ENCODE measurements at regions not wholly inside any gene's neighbourhood (a gene's known extent, or its start where the extent isn't known, plus 50 kb on each side); places are given as distances from the start of the nearest gene placed in this dataset.

DNA sequence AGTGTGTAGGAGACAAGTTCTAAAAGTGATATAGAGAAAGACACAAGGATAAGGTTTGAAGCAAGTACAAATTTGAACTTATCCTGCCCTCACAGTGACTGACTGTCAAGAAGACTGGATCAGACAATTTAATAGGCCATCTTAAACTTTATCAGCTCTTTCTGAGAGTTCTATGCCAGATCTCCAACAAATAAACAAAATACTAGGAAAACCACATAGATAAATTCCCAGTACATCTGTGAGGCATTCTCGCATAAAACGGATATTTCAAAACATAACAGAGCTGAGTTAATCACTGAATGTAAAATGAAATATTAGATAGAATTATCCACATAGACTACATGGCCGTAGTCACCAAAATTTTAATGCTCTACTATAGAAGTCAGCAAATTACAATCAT, 120.9 kb upstream of the LUZP2 start:
- TF ChIP-seq, protein P1, sequence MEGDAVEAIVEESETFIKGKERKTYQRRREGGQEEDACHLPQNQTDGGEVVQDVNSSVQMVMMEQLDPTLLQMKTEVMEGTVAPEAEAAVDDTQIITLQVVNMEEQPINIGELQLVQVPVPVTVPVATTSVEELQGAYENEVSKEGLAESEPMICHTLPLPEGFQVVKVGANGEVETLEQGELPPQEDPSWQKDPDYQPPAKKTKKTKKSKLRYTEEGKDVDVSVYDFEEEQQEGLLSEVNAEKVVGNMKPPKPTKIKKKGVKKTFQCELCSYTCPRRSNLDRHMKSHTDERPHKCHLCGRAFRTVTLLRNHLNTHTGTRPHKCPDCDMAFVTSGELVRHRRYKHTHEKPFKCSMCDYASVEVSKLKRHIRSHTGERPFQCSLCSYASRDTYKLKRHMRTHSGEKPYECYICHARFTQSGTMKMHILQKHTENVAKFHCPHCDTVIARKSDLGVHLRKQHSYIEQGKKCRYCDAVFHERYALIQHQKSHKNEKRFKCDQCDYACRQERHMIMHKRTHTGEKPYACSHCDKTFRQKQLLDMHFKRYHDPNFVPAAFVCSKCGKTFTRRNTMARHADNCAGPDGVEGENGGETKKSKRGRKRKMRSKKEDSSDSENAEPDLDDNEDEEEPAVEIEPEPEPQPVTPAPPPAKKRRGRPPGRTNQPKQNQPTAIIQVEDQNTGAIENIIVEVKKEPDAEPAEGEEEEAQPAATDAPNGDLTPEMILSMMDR (IDR thresholded peaks at IDR 0.05; ENCODE audit: low read depth, low read length, poor library complexity, severe bottlenecking) = no peak
- TF ChIP-seq EZH2phosphoT487 (IDR thresholded peaks at IDR 0.05; ENCODE audit: borderline replicate concordance, low read length) = no peak

Measured in DOHH2 (cell line).